SH-SY5Y (cell line): ENCODE measurements at regions not wholly inside any gene's neighbourhood (a gene's known extent, or its start where the extent isn't known, plus 50 kb on each side); places are given as distances from the start of the nearest gene placed in this dataset.

Experiments used
- GATA2 ChIP-seq: IDR thresholded peaks from 2 replicates; pipeline ENCODE4 v1.6.1; 2011; ENCODE audit warnings: mild to moderate bottlenecking, low read depth, low read length
- GATA3 ChIP-seq: IDR thresholded peaks from 2 replicates; pipeline ENCODE4 v1.6.1; 2011; ENCODE audit warnings: low read depth, mild to moderate bottlenecking, low read length, moderate library complexity

DNA sequence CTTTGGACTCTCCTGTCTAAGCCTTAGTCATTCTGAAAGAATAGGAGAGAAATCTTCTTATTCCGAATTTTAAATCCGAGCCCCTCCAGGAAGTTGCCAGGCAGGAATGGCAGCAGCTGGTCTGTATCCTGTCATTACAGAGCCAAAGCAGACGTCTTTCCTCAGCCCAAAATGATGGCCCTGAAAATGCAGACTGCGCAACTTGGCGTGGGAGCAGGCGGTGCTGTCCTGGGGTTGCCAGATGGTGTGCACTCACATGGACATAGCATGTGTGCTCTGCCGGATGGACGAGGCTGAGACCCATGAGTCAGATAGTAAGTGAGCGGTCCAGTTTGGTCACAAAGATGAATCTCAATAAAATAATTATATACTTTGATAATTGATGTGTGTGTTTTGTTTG is 410.4 kb downstream of the KCTD16 start:
- TF ChIP-seq GATA2: no peak
- no peak for TF ChIP-seq GATA3
